HL-60 (cell line): ENCODE measurements at regions not wholly inside any gene's neighbourhood (a gene's known extent, or its start where the extent isn't known, plus 50 kb on each side); places are given as distances from the start of the nearest gene placed in this dataset.

Source experiments
- POLR2AphosphoS5 ChIP-seq: IDR thresholded peaks from 2 replicates; pipeline ENCODE4 v1.6.1; 2012; ENCODE audit warnings: low read depth
- TF ChIP-seq, protein P1 (sequence below): IDR thresholded peaks from one replicate; pipeline ENCODE4 v1.5.1; 2011; ENCODE audit warnings: low read length, control low read depth, inconsistent platforms; ENCODE audit not compliant: insufficient read depth

- TF ChIP-seq, protein P1, sequence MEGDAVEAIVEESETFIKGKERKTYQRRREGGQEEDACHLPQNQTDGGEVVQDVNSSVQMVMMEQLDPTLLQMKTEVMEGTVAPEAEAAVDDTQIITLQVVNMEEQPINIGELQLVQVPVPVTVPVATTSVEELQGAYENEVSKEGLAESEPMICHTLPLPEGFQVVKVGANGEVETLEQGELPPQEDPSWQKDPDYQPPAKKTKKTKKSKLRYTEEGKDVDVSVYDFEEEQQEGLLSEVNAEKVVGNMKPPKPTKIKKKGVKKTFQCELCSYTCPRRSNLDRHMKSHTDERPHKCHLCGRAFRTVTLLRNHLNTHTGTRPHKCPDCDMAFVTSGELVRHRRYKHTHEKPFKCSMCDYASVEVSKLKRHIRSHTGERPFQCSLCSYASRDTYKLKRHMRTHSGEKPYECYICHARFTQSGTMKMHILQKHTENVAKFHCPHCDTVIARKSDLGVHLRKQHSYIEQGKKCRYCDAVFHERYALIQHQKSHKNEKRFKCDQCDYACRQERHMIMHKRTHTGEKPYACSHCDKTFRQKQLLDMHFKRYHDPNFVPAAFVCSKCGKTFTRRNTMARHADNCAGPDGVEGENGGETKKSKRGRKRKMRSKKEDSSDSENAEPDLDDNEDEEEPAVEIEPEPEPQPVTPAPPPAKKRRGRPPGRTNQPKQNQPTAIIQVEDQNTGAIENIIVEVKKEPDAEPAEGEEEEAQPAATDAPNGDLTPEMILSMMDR: no peak
- no peak for TF ChIP-seq POLR2AphosphoS5
Measured at GRCh38 chr6:167722634-167723309, 103.9 kb upstream of the AFDN start.
